Ishikawa (cell line): ENCODE measurements at regions not wholly inside any gene's neighbourhood (a gene's known extent, or its start where the extent isn't known, plus 50 kb on each side); places are given as distances from the start of the nearest gene placed in this dataset.

Source experiments
- CEBPB ChIP-seq: IDR thresholded peaks from 2 replicates; pipeline ENCODE4 v1.6.1; 2012
- YY1 ChIP-seq: IDR thresholded peaks from 2 replicates; pipeline ENCODE4 v1.6.1; 2012; ENCODE audit warnings: low read depth

- no peak for TF ChIP-seq YY1
These were observed 50.9 kb upstream of the C5orf58 start for GRCh38 chr5:170181902-170182301.

GRCh38 chr5:170182491-170182890 lies 50.3 kb upstream of the C5orf58 start:
- no peak for TF ChIP-seq CEBPB
